Osteoblast (primary cell): ENCODE measurements at regions not wholly inside any gene's neighbourhood (a gene's known extent, or its start where the extent isn't known, plus 50 kb on each side); places are given as distances from the start of the nearest gene placed in this dataset.

Source experiments
- DNase-seq: peaks from one replicate; pipeline ENCODE4 v3.0.0; 2011; ENCODE audit warnings: low spot score, mixed read lengths; ENCODE audit not compliant: insufficient read length; ENCODE audit errors: missing footprints
- H2AFZ ChIP-seq: 2 replicates; pipeline ENCODE4 v1.6.0; 2011; ENCODE audit warnings: mild to moderate bottlenecking, low read length
- H3K27ac ChIP-seq: 2 replicates; pipeline ENCODE4 v1.5.1; 2011; ENCODE audit warnings: mild to moderate bottlenecking, low read depth, low read length, moderate library complexity
- H3K27me3 ChIP-seq: 2 replicates; pipeline ENCODE4 v1.6.0; 2012; ENCODE audit warnings: mild to moderate bottlenecking, control low read depth, inconsistent platforms, low read length, moderate library complexity; ENCODE audit not compliant: insufficient read depth
- H3K36me3 ChIP-seq: 2 replicates; pipeline ENCODE4 v1.5.1; 2011; ENCODE audit warnings: mild to moderate bottlenecking, low read length, control low read depth, moderate library complexity; ENCODE audit not compliant: insufficient read depth
- H3K4me1 ChIP-seq: 2 replicates; pipeline ENCODE4 v1.5.1; 2011; ENCODE audit warnings: mild to moderate bottlenecking, low read length, control low read depth, moderate library complexity; ENCODE audit not compliant: insufficient read depth
- H3K4me2 ChIP-seq: 2 replicates; pipeline ENCODE4 v1.6.0; 2011; ENCODE audit warnings: mild to moderate bottlenecking, low read length; ENCODE audit not compliant: insufficient read depth
- H3K4me3 ChIP-seq: fragments of 200-600 bp; sonication (generic); 3 replicates; pipeline ENCODE4 v1.5.1; 2012; ENCODE audit warnings: mild to moderate bottlenecking, low read length, inconsistent platforms; ENCODE audit not compliant: insufficient read depth
- H3K79me2 ChIP-seq: 2 replicates; pipeline ENCODE4 v1.6.0; 2012; ENCODE audit warnings: mild to moderate bottlenecking, low read length, control low read depth, inconsistent platforms; ENCODE audit not compliant: insufficient read depth
- H3K9me3 ChIP-seq: 2 replicates; pipeline ENCODE4 v1.5.1; 2011; ENCODE audit warnings: low read depth, low read length, control low read depth
- H4K20me1 ChIP-seq: 2 replicates; pipeline ENCODE4 v1.6.0; 2012; ENCODE audit warnings: mild to moderate bottlenecking, low read length, control low read depth; ENCODE audit not compliant: insufficient read depth
- CTCF ChIP-seq: IDR thresholded peaks from 2 replicates; pipeline ENCODE4 v1.5.1; 2011; ENCODE audit warnings: mild to moderate bottlenecking, low read depth, low read length, moderate library complexity; ENCODE audit errors: extremely low read depth

- DNase-seq, result peak; percentile 39
- no peaks in the 10 kb centered on the region for H3K9me3 ChIP-seq
- H2AFZ ChIP-seq, result no peak overlapping the region
- no peaks in the 10 kb centered on the region for H3K79me2 ChIP-seq
- no peak overlapping the region for H3K4me3 ChIP-seq
- H3K4me1 ChIP-seq, result no peaks in the 10 kb centered on the region
- TF ChIP-seq CTCF, result no peak
- no peaks in the 10 kb centered on the region for H4K20me1 ChIP-seq
- H3K27me3 ChIP-seq, result no peaks in the 10 kb centered on the region
- H3K36me3 ChIP-seq, result no peaks in the 10 kb centered on the region
- H3K27ac ChIP-seq, result no peak overlapping the region
- H3K4me2 ChIP-seq, result no peak overlapping the region
These were observed 214.8 kb upstream of the KCNJ16 start for GRCh38 chr17:69860142-69860680.

GRCh38 chr17:69864462-69864861, 210.6 kb upstream of the KCNJ16 start:
- no peak for TF ChIP-seq CTCF
- Histone ChIP-seq H4K20me1 (no peaks in the 10 kb centered on the region), H3K27me3 (no peaks in the 10 kb centered on the region), H3K27ac (no peak overlapping the region), H3K9me3 (no peaks in the 10 kb centered on the region), H3K79me2 (no peaks in the 10 kb centered on the region), H2AFZ (no peak overlapping the region), H3K4me1 (no peaks in the 10 kb centered on the region), H3K4me2 (no peak overlapping the region), H3K36me3 (no peaks in the 10 kb centered on the region), H3K4me3 (no peak overlapping the region)
- DNase-seq, result no peak

GRCh38 chr17:69869667-69870066, 205.4 kb upstream of the KCNJ16 start:
- H2AFZ ChIP-seq, result no peak overlapping the region
- H3K4me2 ChIP-seq, result no peak overlapping the region
- H3K9me3 ChIP-seq, result no peaks in the 10 kb centered on the region
- no peak for DNase-seq
- no peak for TF ChIP-seq CTCF
- H3K27me3 ChIP-seq, result no peaks in the 10 kb centered on the region
- no peaks in the 10 kb centered on the region for H4K20me1 ChIP-seq
- H3K4me3 ChIP-seq, result no peak overlapping the region
- H3K27ac ChIP-seq, result peak overlapping the region; percentile 62
- no peaks in the 10 kb centered on the region for H3K36me3 ChIP-seq
- no peaks in the 10 kb centered on the region for H3K79me2 ChIP-seq
- H3K4me1 ChIP-seq, result peaks cover 26% of the 10 kb centered on the region

GRCh38 chr17:69870091-69870530, 204.9 kb upstream of the KCNJ16 start:
- peak overlapping the region; percentile 20 for H3K4me2 ChIP-seq
- no peaks in the 10 kb centered on the region for H3K27me3 ChIP-seq
- no peaks in the 10 kb centered on the region for H3K79me2 ChIP-seq
- no peaks in the 10 kb centered on the region for H3K9me3 ChIP-seq
- no peak overlapping the region for H3K4me3 ChIP-seq
- peaks cover 31% of the 10 kb centered on the region for H3K4me1 ChIP-seq
- TF ChIP-seq CTCF, result no peak
- no peaks in the 10 kb centered on the region for H4K20me1 ChIP-seq
- peak overlapping the region; percentile 62 for H3K27ac ChIP-seq
- peak; percentile 45 for DNase-seq
- H2AFZ ChIP-seq, result no peak overlapping the region
- no peaks in the 10 kb centered on the region for H3K36me3 ChIP-seq
